HG03108 (cell line): ENCODE measurements at regions not wholly inside any gene's neighbourhood (a gene's known extent, or its start where the extent isn't known, plus 50 kb on each side); places are given as distances from the start of the nearest gene placed in this dataset.
"Not testable (repeated sequence)": the region's sequence is repeated elsewhere in the genome, so short reads cannot be mapped to it uniquely, and the experiment has no call there.

Experiments
- ATAC-seq: cut with Tn5 transposase; IDR thresholded peaks from one replicate; pipeline ENCODE4 v1.9.1; 2021; ENCODE audit warnings: moderate library complexity; ENCODE audit not compliant: unreplicated experiment

DNA sequence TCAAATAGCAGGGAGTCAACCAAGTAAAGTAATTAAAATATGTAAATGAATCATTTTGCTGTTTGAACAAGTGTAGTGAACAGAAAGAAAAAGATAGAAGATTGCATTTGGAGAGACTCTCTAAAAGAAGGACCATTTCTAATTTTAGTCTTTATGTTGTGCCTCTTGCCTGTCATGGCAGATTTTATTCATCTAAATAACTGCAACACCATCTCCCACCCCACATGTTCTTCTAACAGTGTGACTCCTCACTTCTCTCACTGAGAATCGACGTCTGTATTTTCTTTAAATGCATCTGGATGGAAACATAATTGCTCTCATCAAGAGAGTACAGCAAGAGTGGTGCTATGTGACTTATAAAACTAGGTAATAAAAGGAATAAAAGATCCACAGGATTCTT is 439.9 kb upstream of the GBE1 start:
- ATAC-seq, result no peak

DNA sequence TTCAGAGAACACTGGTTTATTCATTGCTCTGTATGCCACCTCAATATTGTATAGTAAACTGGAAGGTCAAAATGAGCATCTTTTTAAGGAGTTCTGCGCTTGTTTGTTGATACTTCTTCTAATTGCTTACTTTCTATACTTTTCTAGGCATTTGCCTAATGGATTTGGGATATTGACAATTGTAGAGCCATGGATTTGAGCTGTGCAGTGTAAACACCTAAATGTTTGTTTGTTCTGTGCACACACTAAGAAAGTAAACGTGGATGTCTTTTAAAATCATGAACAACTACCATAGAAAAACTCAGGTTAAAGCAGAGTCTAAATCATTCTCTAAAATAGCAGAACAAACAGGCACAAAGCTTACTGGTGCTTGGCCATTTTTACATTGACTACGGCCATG is 436.6 kb upstream of the GBE1 start:
- ATAC-seq, result no peak

DNA sequence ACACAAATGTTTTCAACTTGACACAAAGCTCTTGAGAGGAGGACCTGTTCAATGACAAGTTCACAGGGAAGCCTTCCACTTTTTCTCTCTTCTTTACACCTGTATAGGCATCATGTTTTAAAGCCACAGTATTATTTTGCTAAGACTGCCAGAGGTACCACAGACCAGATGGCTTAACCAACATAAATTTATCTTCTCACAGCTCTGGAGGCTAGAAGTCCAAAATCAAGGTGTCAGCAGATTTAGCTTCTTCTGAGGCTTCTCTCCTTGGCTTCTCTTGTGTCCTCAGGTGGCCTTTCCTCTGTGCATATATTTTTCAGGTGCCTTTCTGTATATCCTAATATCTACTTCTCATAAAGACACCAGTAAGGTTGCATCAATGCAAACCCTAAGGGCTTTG is 435.2 kb upstream of the GBE1 start:
- no peak for ATAC-seq

DNA sequence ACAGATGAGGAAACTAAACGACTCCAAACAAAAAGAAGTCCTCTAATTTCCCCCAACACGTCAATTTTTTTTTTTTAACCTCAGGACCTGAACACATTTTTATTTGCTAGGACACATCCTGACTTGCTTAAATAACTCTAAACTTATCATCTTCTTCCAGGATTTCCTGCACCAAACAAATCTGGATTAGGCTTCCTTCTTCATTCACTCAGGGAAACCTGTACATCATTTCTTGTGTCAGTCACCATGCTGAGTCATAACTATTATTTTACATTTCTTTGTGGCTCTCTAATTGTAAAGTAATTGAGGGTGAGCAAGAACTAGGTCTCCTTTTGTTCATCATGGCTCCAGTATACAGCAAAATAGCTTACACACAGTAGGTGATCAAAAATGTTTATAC is 433.4 kb upstream of the GBE1 start:
- no peak for ATAC-seq

DNA sequence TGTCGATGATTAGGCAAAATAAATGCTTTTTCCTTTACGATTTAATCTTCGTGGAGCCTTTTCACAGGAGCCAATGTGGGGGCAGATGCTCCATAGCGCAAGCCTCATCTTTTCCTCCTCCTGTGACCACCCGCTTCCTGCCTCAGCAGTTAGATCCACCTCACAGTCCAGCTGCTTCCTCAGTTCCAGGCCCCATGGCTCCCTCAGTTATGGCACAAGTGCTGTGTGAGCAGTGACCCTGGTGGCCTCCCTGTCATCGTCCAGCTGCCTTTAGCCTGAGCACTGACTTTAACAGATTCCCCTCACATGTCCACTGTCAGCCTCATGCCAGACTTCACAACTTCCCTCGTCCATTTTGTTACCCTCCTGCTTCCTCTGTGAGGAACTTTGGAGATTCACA is 424.6 kb upstream of the GBE1 start:
- ATAC-seq, result no peak

DNA sequence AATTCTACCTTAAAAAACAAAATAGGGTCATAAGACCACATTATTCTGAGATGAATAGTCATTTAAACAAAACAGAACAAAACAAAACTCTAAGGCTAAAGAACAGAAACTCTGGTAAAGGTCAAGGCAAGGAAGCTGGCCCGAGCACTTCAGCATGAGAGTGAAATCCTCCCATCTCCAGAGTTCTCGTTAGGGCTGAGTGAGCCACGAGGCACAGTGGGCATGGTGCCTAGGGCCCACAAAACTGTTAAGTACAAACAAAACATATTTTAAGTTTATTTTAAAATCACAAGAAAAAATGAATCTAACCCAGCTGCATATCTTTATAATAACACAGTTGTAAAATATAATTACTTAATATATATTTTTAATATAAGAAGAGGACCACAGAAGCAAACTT is 417.8 kb upstream of the GBE1 start:
- no peak for ATAC-seq

DNA sequence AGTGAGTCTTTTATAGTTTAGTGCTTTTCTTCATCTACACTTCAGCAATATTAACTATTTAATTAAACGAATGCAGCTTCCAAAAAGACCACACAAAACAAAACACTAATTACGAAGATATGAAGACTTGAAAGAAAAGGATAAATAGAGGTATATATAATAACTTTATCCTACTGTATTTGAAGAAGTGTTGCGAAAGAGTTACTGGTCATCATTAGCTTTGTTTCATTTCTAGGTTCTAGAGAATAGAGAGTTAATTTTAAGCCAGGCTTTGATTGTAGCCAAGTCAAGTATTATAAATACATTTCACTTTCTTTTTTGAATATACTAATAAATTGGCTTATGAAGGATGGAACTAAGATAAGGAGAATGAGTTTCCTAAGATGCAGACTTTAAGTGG is 416.8 kb upstream of the GBE1 start:
- no peak for ATAC-seq

DNA sequence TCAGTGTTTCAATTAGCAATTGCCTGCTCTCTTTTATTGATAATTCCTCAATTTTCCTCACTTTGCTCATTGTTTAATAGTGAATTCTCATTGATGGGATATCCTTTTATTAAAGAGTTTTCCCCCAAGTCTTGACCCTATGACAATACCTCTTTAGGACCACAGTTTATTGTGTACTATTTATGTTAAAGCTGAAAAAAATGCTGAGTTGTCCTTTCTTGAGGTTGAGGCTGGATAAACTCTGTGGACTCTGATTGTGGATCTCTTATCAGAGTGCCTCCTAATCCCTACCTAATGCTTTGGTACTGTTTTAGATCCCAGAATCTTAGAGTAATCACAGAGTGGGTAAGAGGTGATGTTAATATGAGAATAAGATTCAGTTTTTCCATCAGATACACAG is 416.3 kb upstream of the GBE1 start:
- no peak for ATAC-seq

DNA sequence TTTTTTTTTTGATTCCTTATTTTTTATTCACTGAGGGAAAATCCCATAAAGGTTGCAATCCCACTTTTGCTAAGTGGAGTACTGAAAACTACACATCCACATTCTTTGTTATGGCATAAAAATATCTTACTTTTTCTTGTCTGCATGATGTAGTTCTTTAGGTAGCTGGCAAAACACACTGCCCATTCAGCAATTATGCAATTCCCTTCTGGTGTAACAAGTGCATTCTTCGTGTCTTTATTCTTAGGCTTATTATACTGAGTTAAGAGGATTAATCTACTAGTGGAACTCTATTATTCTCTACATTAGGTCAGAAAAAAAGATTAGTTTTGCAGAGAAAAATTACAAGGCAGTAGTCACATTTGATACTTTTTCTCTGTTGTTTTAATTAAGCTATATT is 403.8 kb upstream of the GBE1 start:
- no peak for ATAC-seq

DNA sequence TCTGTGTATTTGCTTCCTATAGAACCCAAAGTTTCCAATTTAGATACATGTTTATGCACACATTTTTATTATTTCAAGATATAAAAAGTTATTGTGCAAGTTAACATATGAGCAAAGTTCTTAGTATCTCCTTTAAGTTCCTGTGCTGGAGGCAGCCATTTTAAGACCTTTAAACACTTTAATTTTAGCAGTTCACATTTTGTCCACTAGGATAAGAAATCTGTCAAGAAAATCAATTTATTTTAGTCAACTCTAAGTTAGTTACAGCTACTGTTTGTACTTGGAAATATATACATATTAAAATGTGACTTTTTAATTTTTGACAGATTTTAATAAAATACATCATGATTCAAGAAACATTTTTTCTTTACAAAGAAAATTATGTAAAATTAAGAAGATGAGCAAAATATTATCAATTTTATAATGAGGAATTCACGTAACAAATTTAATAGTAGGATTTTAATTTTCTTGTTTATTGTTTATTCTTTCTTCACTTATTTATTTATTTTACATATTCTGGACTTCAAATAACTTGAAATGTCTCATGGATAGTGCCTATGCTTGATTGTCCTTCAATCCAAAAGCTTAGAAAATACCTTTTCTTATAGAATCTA is 402.6 kb upstream of the GBE1 start:
- no peak for ATAC-seq

DNA sequence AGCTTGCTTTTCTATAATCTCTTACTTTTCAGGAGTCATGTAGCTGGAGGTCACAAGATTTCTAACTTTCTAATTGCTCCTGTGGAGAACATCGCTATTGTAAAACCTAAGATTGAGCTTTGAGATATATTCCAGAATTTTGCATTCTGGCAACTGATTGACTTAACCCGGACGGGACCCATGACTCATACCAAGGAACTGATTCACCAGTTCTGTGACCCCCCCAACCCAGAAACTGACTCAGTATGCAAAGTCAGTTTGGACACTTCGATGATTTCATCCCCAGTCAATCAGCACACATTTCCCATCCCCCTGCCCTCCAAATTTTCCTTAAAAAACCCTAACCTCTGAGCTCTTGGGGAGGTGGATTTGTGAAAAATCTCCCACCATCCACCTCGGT is 396.5 kb upstream of the GBE1 start:
- no peak for ATAC-seq

DNA sequence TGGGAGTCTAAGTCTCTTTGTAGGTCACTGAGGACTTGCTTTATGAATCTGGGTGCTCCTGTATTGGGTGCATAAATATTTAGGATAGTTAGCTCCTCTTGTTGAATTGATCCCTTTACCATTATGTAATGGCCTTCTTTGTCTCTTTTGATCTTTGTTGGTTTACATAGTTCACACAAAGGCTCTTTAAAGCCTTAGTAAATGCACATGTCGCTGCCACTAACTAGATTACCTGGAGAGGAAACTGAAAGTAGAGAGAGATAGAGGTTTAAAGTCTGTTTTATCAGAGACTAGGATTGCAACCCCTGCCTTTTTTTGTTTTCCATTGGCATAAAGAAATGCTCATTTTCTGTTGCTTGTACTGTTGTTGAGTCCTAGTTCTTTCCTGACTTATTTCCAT is 392.4 kb upstream of the GBE1 start:
- not testable (repeated sequence) for ATAC-seq

DNA sequence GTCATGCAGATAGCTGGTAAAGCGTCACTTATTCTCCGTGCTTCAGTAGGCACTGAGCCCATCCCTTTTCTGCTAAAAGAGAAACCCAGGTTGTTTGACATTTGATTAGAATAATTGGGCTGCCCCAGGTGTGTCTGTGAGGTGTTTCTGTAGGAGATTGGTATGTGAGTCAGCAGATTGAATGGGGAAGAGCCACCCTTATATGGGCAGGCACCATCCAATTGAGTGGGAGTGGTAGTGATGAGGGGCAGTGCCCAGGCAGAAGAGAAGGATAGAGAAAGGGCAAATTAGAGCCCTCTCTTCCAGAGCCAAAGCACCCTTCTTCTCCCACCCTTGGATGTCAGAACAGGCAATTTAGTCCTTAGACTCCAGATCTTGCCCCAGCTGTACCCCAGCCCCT is 384.3 kb upstream of the GBE1 start:
- no peak for ATAC-seq

DNA sequence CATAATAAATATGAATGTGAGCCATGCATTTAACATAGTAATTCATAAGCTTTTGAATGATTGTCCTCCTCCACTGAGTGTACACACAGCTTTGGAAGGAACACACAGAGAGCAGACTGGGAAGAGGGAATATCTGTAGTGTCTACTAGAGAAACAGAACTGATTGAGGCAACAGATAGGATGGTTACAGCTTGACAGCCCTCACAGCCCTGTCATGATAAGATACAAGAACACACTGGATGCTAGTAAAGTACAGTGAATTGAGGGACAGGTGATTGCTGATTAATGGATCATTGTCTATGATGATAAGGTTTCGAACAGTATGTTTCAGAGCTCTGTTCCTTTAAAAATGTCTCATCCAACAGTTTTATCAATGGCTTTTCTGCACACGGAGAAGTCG is 383.4 kb upstream of the GBE1 start:
- ATAC-seq, result no peak

DNA sequence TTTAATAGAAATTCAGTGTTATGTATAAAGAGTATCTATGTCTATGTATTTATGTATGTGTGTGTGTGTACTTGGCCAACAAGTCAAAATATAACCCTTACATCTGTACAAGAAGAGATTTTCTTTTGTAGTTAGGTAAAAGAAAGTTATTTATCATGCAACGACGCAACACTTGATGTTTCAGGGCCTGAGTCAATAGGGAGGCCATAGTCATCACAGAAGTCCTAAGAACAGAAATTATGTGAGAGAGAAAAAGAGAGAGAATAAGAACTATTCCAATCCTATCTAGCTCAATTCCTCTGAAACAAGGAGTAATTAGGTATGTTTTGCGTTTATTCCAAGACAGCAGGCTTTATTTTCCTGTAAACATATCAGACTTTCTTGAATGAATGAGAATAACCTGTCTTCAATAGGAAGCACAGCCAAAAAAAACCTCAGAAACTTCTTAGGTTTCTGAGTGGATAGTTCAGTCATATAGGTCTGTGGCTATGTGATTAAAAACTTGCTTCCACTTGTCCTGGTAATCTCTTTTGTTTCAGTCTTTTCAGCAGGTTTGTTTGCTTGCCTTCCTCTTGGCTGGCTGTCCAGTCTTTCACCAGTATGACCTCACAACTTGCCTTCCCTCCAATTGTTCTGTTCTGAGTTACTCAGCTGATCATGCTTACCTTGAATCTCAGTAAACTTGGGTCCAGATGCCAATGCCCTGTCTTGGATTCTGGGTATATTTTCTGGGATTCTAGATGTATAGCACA is 382.4 kb upstream of the GBE1 start:
- no peak for ATAC-seq

DNA sequence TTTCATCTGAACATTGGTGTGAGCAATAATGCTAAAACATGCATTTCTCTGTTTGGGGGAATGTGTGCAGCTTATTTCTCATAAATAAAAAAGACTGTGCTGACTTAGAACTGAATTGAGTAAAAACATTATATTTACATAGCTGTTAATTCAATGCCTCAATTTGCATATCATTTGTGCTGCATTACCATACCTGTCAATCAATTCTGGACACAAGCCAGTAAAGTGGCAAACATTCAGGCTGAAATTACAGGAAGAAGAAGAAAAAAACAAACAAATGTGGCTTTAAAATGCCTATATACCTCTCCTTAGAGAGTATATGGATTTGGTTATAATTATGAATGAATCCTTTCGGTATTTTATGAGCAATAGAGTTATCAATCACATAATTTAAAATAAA is 380.1 kb upstream of the GBE1 start:
- no peak for ATAC-seq

DNA sequence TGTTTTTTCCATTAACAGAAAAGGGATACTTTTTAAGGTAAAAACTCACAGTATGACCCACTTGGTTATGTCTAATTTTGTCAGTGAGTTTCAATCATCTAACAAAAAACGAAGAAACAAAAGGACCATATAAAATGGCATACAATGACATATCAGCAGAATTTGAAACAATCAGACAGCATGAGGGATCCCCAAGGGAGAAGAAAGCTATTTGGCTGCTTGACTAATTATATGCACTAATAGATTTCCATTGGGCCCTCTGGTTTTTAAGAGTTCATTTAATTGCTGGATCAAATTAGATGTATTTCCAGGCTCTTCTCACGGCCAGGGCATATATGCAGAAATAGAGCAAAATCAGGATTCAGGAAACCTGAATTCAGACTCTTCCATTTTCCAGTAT is 376.4 kb upstream of the GBE1 start:
- ATAC-seq, result no peak

DNA sequence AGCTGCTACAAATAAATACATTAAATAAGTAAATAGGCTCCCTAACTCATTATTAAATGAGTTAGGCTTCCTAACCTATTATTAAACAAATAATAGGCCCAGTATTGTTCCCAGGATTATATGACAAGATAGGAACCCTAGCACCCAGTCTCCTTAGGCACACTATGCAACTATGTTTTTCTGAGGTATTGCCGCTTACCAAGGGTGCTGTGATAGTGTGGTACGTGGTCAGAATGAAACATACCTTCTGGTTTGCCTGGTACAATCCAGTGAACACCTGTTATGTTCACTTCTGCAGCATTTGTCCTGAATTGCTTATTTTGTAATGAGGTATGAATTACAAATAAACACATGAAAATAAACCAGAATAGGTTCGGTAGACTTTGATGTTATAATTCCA is 375.6 kb upstream of the GBE1 start:
- ATAC-seq, result no peak

DNA sequence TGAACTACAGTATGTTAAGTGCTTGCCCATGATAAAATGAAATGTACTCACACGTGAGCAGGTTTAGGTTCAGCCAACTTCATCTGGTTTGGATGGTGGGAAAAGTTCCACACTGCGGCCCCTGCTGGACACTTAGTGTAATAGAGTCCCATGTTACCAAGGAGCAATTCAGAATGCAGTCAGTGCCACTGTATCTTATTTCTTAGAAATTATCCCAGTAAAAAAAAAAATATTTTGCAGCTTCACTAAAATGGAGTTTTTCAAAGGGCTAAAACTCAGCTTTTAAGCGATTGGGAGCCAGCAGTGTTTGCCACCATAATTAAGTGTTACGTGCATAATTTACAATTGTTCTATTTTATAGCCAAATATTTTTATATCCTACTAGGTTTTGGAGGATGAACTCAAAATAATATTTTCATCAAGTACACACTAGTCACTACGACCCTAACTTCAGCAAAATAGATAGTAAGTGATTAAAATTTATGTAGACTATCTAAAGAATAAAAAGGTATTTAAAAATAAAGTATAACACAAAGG is 371.7 kb upstream of the GBE1 start:
- peak; percentile 81 for ATAC-seq

DNA sequence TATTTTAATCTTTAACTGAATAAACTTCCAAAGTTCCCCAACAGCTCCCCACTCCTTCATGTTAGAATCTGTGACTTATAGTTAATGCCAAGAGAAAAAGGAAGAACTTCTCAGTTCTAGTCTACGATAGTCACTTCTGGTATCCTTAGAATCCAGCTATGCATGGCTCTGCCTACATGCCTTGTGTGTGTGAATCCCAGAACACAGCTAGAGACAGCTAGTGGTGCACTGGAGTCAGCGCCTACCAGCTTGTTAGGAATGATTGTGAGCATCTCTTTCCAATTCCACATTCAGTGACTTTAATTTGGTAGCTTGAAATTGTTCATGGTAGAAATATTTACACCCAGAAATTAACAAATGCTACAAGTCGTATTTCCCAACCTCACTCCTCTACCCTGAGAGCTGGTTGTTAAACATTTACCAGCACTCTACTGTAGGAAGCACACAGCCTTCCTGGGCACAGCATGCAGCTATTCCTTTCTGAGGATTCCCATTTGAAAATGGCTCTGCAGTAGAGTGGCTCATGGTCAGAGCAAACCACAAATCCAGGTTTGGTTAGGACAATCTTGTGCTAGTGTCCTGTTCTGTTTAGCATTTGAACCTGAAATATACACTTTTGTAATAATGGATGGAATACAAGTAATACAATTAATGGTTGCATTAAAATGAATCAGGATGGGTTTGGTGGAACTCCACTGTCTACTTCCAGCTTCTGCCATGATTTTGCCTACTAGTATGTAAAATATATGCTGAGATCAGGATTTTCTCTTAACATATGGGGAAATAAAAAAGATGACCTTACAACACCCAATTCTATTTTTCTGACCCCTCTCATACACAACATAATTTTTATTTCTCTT is 371.0 kb upstream of the GBE1 start:
- ATAC-seq, result no peak

DNA sequence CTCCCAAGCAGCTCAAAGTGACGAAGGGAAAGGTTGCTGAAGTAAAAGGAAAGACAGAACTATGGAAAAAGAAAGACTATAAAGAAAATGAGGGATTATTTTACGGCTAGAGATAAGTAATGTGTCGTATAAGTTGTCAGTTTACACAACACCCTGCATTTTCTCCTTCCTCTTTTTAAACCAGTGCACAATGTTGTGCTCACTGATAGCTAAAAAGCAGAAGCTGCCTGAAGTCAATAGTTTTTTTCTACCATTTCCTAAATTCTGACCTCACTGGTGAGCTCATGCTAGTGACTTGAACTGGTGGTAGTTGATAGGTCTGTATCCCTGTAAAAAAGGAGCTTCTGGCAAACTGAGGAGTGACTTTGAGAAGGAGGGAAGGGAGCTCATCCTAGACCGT is 368.6 kb upstream of the GBE1 start:
- no peak for ATAC-seq
